CD14-positive monocyte (primary cell): ENCODE measurements at regions not wholly inside any gene's neighbourhood (a gene's known extent, or its start where the extent isn't known, plus 50 kb on each side); places are given as distances from the start of the nearest gene placed in this dataset.
"Not testable (repeated sequence)": the region's sequence is repeated elsewhere in the genome, so short reads cannot be mapped to it uniquely, and the experiment has no call there.

Source experiments
- DNase-seq, 3 donors: peaks; one replicate each; pipeline ENCODE4 v3.0.0-alpha.2; 2011 to 2022
- H2AFZ ChIP-seq: 2 replicates; pipeline ENCODE4 v1.6.0; 2012; ENCODE audit warnings: mild to moderate bottlenecking, low read depth, low read length, inconsistent platforms; ENCODE audit not compliant: insufficient read depth, poor library complexity, severe bottlenecking
- H3K27ac ChIP-seq, 2 donors: 1 replicate in 1 of 2; 2 replicates in 1 of 2; pipeline ENCODE4 v1.5.1; 2012 to 2013; ENCODE audit warnings: low read length in 2 of 2, control low read depth in 1 of 2, inconsistent platforms in 1 of 2, low read depth in 1 of 2, mild to moderate bottlenecking in 1 of 2
- H3K27me3 ChIP-seq, 2 donors: one replicate each; pipeline versions ENCODE4 v1.6.0 to v1.6.1; 2011 to 2013; ENCODE audit warnings: low read length in 2 of 2; ENCODE audit not compliant: control insufficient read depth in 2 of 2, insufficient read depth in 2 of 2
- H3K36me3 ChIP-seq, 2 donors: replicated peaks in 1 of 2; 1 replicate in 1 of 2; 2 replicates in 1 of 2; pipeline versions ENCODE4 v1.5.1 to v1.6.1; 2012 to 2013; ENCODE audit warnings: low read length in 2 of 2, control low read depth in 1 of 2, inconsistent platforms in 1 of 2, mild to moderate bottlenecking in 1 of 2; ENCODE audit not compliant: insufficient read depth in 2 of 2, control insufficient read depth in 1 of 2
- H3K4me1 ChIP-seq, 2 donors: 1 replicate in 1 of 2; 2 replicates in 1 of 2; pipeline versions ENCODE4 v1.5.1 to v1.6.1; 2012 to 2013; ENCODE audit warnings: low read length in 2 of 2, control low read depth in 1 of 2, inconsistent platforms in 1 of 2, mild to moderate bottlenecking in 1 of 2, moderate library complexity in 1 of 2; ENCODE audit not compliant: insufficient read depth in 2 of 2, control insufficient read depth in 1 of 2
- H3K4me2 ChIP-seq: replicated peaks from 2 replicates; pipeline ENCODE3; 2012; ENCODE audit warnings: low read length, moderate library complexity, mild to moderate bottlenecking; ENCODE audit not compliant: poor library complexity, severe bottlenecking; ENCODE audit errors: extremely low read depth
- H3K4me3 ChIP-seq, 3 experiments: fragments of 200-600 bp in 1 of 3; sonication (generic) in 1 of 3; replicated peaks in 1 of 3; 1 replicate in 2 of 3; 2 replicates in 1 of 3; pipeline ENCODE4 v1.5.1; 2011 to 2013; ENCODE audit warnings: low read length in 3 of 3, mild to moderate bottlenecking in 3 of 3, control low read depth in 2 of 3, low read depth in 2 of 3, inconsistent platforms in 1 of 3, moderate library complexity in 1 of 3
- H3K79me2 ChIP-seq: 2 replicates; pipeline ENCODE4 v1.6.0; 2012; ENCODE audit warnings: mild to moderate bottlenecking, control low read depth, inconsistent platforms, low read length, moderate library complexity; ENCODE audit not compliant: insufficient read depth
- H3K9ac ChIP-seq: 2 replicates; pipeline ENCODE4 v1.6.0; 2017; ENCODE audit warnings: low read length, mild to moderate bottlenecking; ENCODE audit not compliant: insufficient read depth, poor library complexity, severe bottlenecking
- H3K9me3 ChIP-seq, 2 donors: replicated peaks in 1 of 2; 1 replicate in 1 of 2; 2 replicates in 1 of 2; pipeline versions ENCODE4 v1.5.1 to v1.6.1; 2012 to 2013; ENCODE audit warnings: low read length in 2 of 2, control low read depth in 1 of 2; ENCODE audit not compliant: control insufficient read depth in 1 of 2, insufficient read depth in 1 of 2
- H4K20me1 ChIP-seq: 2 replicates; pipeline ENCODE4 v1.6.0; 2012; ENCODE audit warnings: mild to moderate bottlenecking, low read length, control low read depth, moderate library complexity; ENCODE audit not compliant: insufficient read depth
- H3K27ac Mint-ChIP-seq, 7 donors: one replicate each; pipeline ENCODE4 v1.8.0; 2020; ENCODE audit warnings: mild to moderate bottlenecking in 7 of 7, mixed read lengths in 7 of 7, moderate library complexity in 6 of 7, inconsistent platforms in 2 of 7
- H3K27me3 Mint-ChIP-seq, 3 donors: one replicate each; pipeline ENCODE4 v1.8.0; 2021 to 2022; ENCODE audit warnings: low read depth in 3 of 3, mild to moderate bottlenecking in 3 of 3, mixed read lengths in 3 of 3, moderate library complexity in 3 of 3, inconsistent platforms in 1 of 3
- H3K36me3 Mint-ChIP-seq, 2 donors: one replicate each; pipeline ENCODE4 v1.8.0; 2020; ENCODE audit warnings: mixed read lengths in 2 of 2, inconsistent platforms in 1 of 2, mild to moderate bottlenecking in 1 of 2
- H3K4me1 Mint-ChIP-seq: one replicate; pipeline ENCODE4 v1.8.0; 2020; ENCODE audit warnings: mild to moderate bottlenecking, mixed read lengths
- H3K4me3 Mint-ChIP-seq, 2 donors: one replicate each; pipeline ENCODE4 v1.8.0; 2020; ENCODE audit warnings: mild to moderate bottlenecking in 2 of 2, mixed read lengths in 2 of 2, moderate library complexity in 1 of 2
- H3K9me3 Mint-ChIP-seq, 7 donors: one replicate each; pipeline ENCODE4 v1.8.0; 2020 to 2022; ENCODE audit warnings: mixed read lengths in 7 of 7, mild to moderate bottlenecking in 6 of 7, moderate library complexity in 6 of 7, inconsistent platforms in 2 of 7
- WGBS: methylation state at CpG from one replicate; pipeline ENCODE4 v1.1.5; 2013; ENCODE audit warnings: missing lambda C conversion rate; ENCODE audit not compliant: insufficient coverage; 5-methylcytosine and 5-hydroxymethylcytosine counted together
- intact Hi-C, 2 donors: fragments of 100-400 bp; cut with micrococcal nuclease; formaldehyde crosslinking; loops; one replicate each; pipeline versions ENCODE4 v1.15.0 to v1.15.1; 2023

- H3K27me3 ChIP-seq, H4K20me1 ChIP-seq, H3K9me3 Mint-ChIP-seq, H3K36me3 Mint-ChIP-seq, H2AFZ ChIP-seq, H3K9ac ChIP-seq, H3K4me3 Mint-ChIP-seq, H3K4me3 ChIP-seq, H3K27me3 Mint-ChIP-seq, H3K4me2 ChIP-seq, H3K4me1 Mint-ChIP-seq, H3K36me3 ChIP-seq, intact Hi-C loops, H3K9me3 ChIP-seq, DNase-seq, H3K79me2 ChIP-seq, H3K27ac ChIP-seq, H3K4me1 ChIP-seq: not testable (repeated sequence)
- no CpG with 5 or more reads among the region's 2 CpGs for WGBS
- peak overlapping the region in 1 of 7 donors; percentile 61 for H3K27ac Mint-ChIP-seq
Measured at GRCh38 chr7:35133465-35133864, 96.2 kb upstream of the DPY19L1 start.

DNA sequence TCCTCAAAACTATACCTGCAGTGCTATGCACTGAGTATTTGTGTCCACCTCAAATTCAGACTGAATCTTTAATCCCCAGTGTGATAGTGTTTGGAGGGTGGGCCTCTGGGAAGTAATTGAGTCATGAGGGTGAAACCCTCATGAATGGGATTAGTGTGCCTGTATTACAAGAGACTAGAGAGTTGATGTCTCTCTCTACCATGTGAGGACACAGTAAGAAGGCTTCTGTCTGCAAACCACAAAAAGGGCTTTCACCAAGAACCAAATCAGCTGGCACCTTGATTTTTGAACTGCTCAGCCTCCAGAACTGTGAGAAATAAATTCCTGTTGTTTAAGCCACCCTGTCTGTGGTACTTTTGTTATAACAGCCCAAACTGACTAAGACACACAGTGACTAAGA is 95.7 kb upstream of the DPY19L1 start:
- H3K9me3 ChIP-seq, H3K27ac Mint-ChIP-seq, H3K79me2 ChIP-seq, H3K9me3 Mint-ChIP-seq, H3K4me1 Mint-ChIP-seq, H3K36me3 Mint-ChIP-seq, DNase-seq, H3K4me2 ChIP-seq, H3K4me3 ChIP-seq, H3K27me3 Mint-ChIP-seq, H3K27me3 ChIP-seq, H3K4me1 ChIP-seq, intact Hi-C loops, H3K9ac ChIP-seq, H2AFZ ChIP-seq, H3K4me3 Mint-ChIP-seq, H3K27ac ChIP-seq, H3K36me3 ChIP-seq, H4K20me1 ChIP-seq: not testable (repeated sequence)

DNA sequence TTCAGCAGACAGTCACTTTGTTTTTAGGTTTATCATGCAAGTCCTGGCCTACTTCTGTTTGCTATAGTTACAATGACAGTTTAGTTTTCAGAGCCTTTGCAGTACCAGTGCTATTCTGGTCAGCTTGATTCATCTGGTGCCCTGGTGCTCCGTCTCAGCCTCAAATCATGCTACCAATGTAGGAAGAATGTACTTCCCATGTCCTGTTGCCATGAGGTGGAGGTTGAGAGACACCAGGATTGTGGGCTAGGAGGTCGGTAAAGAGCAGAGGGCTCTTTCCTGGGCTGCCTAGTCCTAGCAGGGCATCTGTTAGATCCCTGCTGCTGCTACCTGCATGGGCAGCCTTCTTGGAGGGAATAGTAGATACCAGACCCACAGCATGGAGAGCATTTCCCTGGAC is 91.4 kb upstream of the DPY19L1 start:
- H3K9me3 Mint-ChIP-seq, H3K9me3 ChIP-seq, H3K4me1 ChIP-seq, H3K27me3 Mint-ChIP-seq, H3K4me3 Mint-ChIP-seq, H3K79me2 ChIP-seq, H3K36me3 Mint-ChIP-seq, H3K27ac ChIP-seq, H4K20me1 ChIP-seq, DNase-seq, H3K27me3 ChIP-seq, H2AFZ ChIP-seq, H3K36me3 ChIP-seq, H3K4me2 ChIP-seq, H3K9ac ChIP-seq, H3K27ac Mint-ChIP-seq, H3K4me1 Mint-ChIP-seq, intact Hi-C loops, H3K4me3 ChIP-seq: not testable (repeated sequence)
- no CpG with 5 or more reads among the region's 2 CpGs for WGBS

- H3K79me2 ChIP-seq, H4K20me1 ChIP-seq, H3K4me3 ChIP-seq, H3K4me3 Mint-ChIP-seq, H3K36me3 Mint-ChIP-seq, H2AFZ ChIP-seq, H3K27me3 Mint-ChIP-seq, intact Hi-C loops, H3K27ac ChIP-seq, H3K36me3 ChIP-seq, H3K4me2 ChIP-seq, H3K27ac Mint-ChIP-seq, H3K9ac ChIP-seq, H3K4me1 Mint-ChIP-seq, H3K4me1 ChIP-seq, H3K27me3 ChIP-seq, DNase-seq, H3K9me3 ChIP-seq, H3K9me3 Mint-ChIP-seq: not testable (repeated sequence)
- 77% methylated on average over 2 of the region's 6 CpGs for WGBS
Measured at GRCh38 chr7:35118526-35118925, 81.2 kb upstream of the DPY19L1 start.

GRCh38 chr7:35106667-35107066 is 69.4 kb upstream of the DPY19L1 start:
- H3K27ac Mint-ChIP-seq, H3K79me2 ChIP-seq, H3K4me3 Mint-ChIP-seq, H3K9me3 Mint-ChIP-seq, DNase-seq, H3K27me3 Mint-ChIP-seq, H3K9me3 ChIP-seq, H3K36me3 ChIP-seq, H3K9ac ChIP-seq, H3K27ac ChIP-seq, H3K36me3 Mint-ChIP-seq, H3K27me3 ChIP-seq, H3K4me2 ChIP-seq, intact Hi-C loops, H3K4me3 ChIP-seq, H2AFZ ChIP-seq, H3K4me1 ChIP-seq, H3K4me1 Mint-ChIP-seq, H4K20me1 ChIP-seq: not testable (repeated sequence)
- WGBS = no CpG with 5 or more reads among the region's 1 CpG
